IMR-90 (cell line): ENCODE measurements at regions not wholly inside any gene's neighbourhood (a gene's known extent, or its start where the extent isn't known, plus 50 kb on each side); places are given as distances from the start of the nearest gene placed in this dataset.

Experiments used
- ATAC-seq: fragments of 200-7000 bp; cut with Tn5 transposase; 2 replicates; pipeline ENCODE4 v1.9.1; 2020; ENCODE audit warnings: low read depth, mild to moderate bottlenecking, moderate library complexity
- BruUV-seq: library from RNA; stranded (reverse); fragments of 400-500 nt; replicated peaks from 2 replicates; lab custom pipeline; 2021; lab: Mats Ljungman, UMichigan
- CTCF ChIA-PET: fragments of 300-600 bp; formaldehyde crosslinking; extraction: SDS; loops from one replicate; lab custom pipeline; 2021; ENCODE audit warnings: antibody characterized with exemption; lab: Yijun Ruan, JAX
- POLR2A ChIA-PET: fragments of 300-600 bp; sonication (Branson Sonifier 250); formaldehyde crosslinking; loops from one replicate; lab custom pipeline; 2022; ENCODE audit warnings: antibody characterized with exemption; ENCODE audit not compliant: unreplicated experiment; lab: Charles Lee
- DNase-seq: peaks from one replicate; pipeline ENCODE4 v3.0.0; 2013
- H2AFZ ChIP-seq: replicated peaks from 2 replicates; pipeline ENCODE3; 2013; ENCODE audit warnings: low read length, mild to moderate bottlenecking; ENCODE audit not compliant: poor library complexity
- H2AK5ac ChIP-seq: 2 replicates; pipeline ENCODE4 v1.6.1; 2013; ENCODE audit warnings: low read depth, low read length, inconsistent platforms
- H2AK9ac ChIP-seq: replicated peaks from 2 replicates; pipeline ENCODE3; 2013; ENCODE audit warnings: mild to moderate bottlenecking, low read depth, low read length, moderate library complexity; ENCODE audit not compliant: poor library complexity
- H2BK120ac ChIP-seq: 2 replicates; pipeline ENCODE4 v1.6.1; 2013; ENCODE audit warnings: low read depth, low read length, inconsistent platforms
- H2BK15ac ChIP-seq: 3 replicates; pipeline ENCODE4 v1.6.1; 2013; ENCODE audit warnings: low read depth, low read length, inconsistent platforms
- H2BK20ac ChIP-seq: 2 replicates; pipeline ENCODE4 v1.6.1; 2013; ENCODE audit warnings: low read depth, mild to moderate bottlenecking, inconsistent platforms, low read length, moderate library complexity
- H2BK5ac ChIP-seq: 2 replicates; pipeline ENCODE4 v1.6.1; 2013; ENCODE audit warnings: mild to moderate bottlenecking, low read depth, low read length, inconsistent platforms; ENCODE audit not compliant: poor library complexity, severe bottlenecking
- H3K14ac ChIP-seq: replicated peaks from 2 replicates; pipeline ENCODE4 v1.6.1; 2013; ENCODE audit warnings: low read depth, low read length, inconsistent platforms
- H3K18ac ChIP-seq: 2 replicates; pipeline ENCODE4 v1.6.1; 2013; ENCODE audit warnings: low read depth, low read length, control low read depth
- H3K23ac ChIP-seq: 2 replicates; pipeline ENCODE4 v1.6.1; 2013; ENCODE audit warnings: low read depth, low read length, inconsistent platforms
- H3K27ac ChIP-seq: 2 replicates; pipeline ENCODE4 v1.5.1; 2013; ENCODE audit warnings: mild to moderate bottlenecking, control low read depth, low read length; ENCODE audit not compliant: insufficient read depth
- H3K27me3 ChIP-seq: 2 replicates; pipeline ENCODE4 v1.6.1; 2013; ENCODE audit warnings: low read length; ENCODE audit not compliant: control insufficient read depth, insufficient read depth
- H3K36me3 ChIP-seq: 2 replicates; pipeline ENCODE4 v1.6.1; 2013; ENCODE audit warnings: low read length, mixed read lengths; ENCODE audit not compliant: control insufficient read depth, insufficient read depth
- H3K4ac ChIP-seq: 2 replicates; pipeline ENCODE4 v1.6.1; 2013; ENCODE audit warnings: low read depth, low read length, inconsistent platforms
- H3K4me1 ChIP-seq: 2 replicates; pipeline ENCODE4 v1.6.1; 2013; ENCODE audit warnings: low read length, mixed read lengths; ENCODE audit not compliant: control insufficient read depth, insufficient read depth
- H3K4me2 ChIP-seq: 2 replicates; pipeline ENCODE4 v1.6.1; 2013; ENCODE audit warnings: low read depth, mild to moderate bottlenecking, control low read depth, low read length, moderate library complexity
- H3K4me3 ChIP-seq: 2 replicates; pipeline ENCODE4 v1.5.1; 2013; ENCODE audit warnings: low read depth, mild to moderate bottlenecking, control low read depth, low read length, moderate library complexity; ENCODE audit not compliant: insufficient read depth
- H3K56ac ChIP-seq: 2 replicates; pipeline ENCODE4 v1.6.1; 2013; ENCODE audit warnings: low read length, inconsistent platforms; ENCODE audit not compliant: insufficient read depth; ENCODE audit errors: extremely low read depth
- H3K79me1 ChIP-seq, 2 experiments: 2 replicates each; pipeline ENCODE4 v1.6.1; 2013; ENCODE audit warnings: low read length in 2 of 2, inconsistent platforms in 1 of 2, low read depth in 1 of 2
- H3K9ac ChIP-seq: 2 replicates; pipeline ENCODE4 v1.6.1; 2013; ENCODE audit warnings: low read depth, low read length, control low read depth
- H3K9me1 ChIP-seq: 2 replicates; pipeline ENCODE4 v1.6.1; 2013; ENCODE audit warnings: low read length, inconsistent platforms; ENCODE audit not compliant: insufficient read depth
- H3K9me3 ChIP-seq: 2 replicates; pipeline ENCODE4 v1.6.1; 2013; ENCODE audit warnings: low read length; ENCODE audit not compliant: control insufficient read depth, insufficient read depth
- H4K20me1 ChIP-seq: 2 replicates; pipeline ENCODE4 v1.6.1; 2013; ENCODE audit warnings: low read length, inconsistent platforms; ENCODE audit not compliant: insufficient read depth
- H4K5ac ChIP-seq: 2 replicates; pipeline ENCODE4 v1.6.1; 2013; ENCODE audit warnings: mild to moderate bottlenecking, low read depth, low read length, control low read depth
- H4K8ac ChIP-seq, 2 experiments: 2 replicates each; pipeline ENCODE4 v1.6.1; 2013; ENCODE audit warnings: low read depth in 2 of 2, low read length in 2 of 2, control low read depth in 1 of 2, inconsistent platforms in 1 of 2
- H4K91ac ChIP-seq: 2 replicates; pipeline ENCODE4 v1.6.1; 2013; ENCODE audit warnings: low read depth, low read length, inconsistent platforms; ENCODE audit not compliant: insufficient read depth
- BHLHE40 ChIP-seq: fragments of 150-350 bp; IDR thresholded peaks from 2 replicates; pipeline ENCODE4 v1.6.1; 2016; ENCODE audit warnings: mild to moderate bottlenecking, low read depth, low read length
- FOS ChIP-seq: fragments of 150-350 bp; IDR thresholded peaks from 2 replicates; pipeline ENCODE4 v1.6.1; 2016; ENCODE audit warnings: low read depth, low read length
- RFX5 ChIP-seq: IDR thresholded peaks from 2 replicates; pipeline ENCODE4 v1.8.0; 2012; ENCODE audit warnings: low read depth, mild to moderate bottlenecking, low read length, moderate library complexity
- WGBS, 2 experiments: methylation state at CpG; one replicate each; pipeline versions ENCODE4 v1.1.5 to v1.1.7; 2013; ENCODE audit warnings: missing lambda C conversion rate in 2 of 2; ENCODE audit not compliant: insufficient read length in 1 of 2; ENCODE audit errors: extremely low coverage in 2 of 2; 5-methylcytosine and 5-hydroxymethylcytosine counted together
- dilution Hi-C: fragments of 300-500 bp; cut with HindIII; formaldehyde crosslinking; loops from one replicate; pipeline ENCODE4 v1.14.3; 2018; ENCODE audit warnings: low sequenced_read_pairs; ENCODE audit not compliant: unreplicated experiment
- in situ Hi-C: fragments of 300-500 bp; cut with MboI; formaldehyde crosslinking; loops from 3 replicates; pipeline ENCODE4 v1.14.3; 2019; ENCODE audit warnings: low sequenced_read_pairs, inconsistent platforms, mixed read lengths
- intact Hi-C: fragments of 100-400 bp; cut with micrococcal nuclease; formaldehyde crosslinking; loops from 2 replicates; pipeline ENCODE4 v1.10.0; 2022

DNA sequence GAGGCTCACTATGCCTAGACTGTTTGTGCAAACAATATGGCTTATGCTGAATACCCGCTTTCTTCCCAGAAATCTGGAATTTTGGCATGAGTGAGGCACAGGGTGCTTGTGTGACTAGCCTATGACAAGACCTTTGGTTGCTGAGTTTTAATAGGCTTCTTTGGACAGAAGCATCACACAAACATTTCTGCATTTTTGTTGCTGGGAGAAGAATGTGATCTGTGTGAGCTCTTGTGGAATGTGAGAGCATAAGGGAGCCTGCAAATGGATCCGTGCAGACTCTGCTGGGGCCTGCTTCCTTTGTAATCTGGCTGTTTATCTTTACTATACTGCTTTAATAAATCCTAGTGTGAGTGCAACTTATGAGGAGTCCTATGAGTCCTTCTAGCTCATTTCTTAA is 83.0 kb upstream of the ZDHHC17 start:
- Histone ChIP-seq H2BK5ac (peak overlapping the region; percentile 84), H3K23ac (0 out of 2 replicates have a peak overlapping the region, but pooled peaks have one; percentile 39), H2AK5ac (peak overlapping the region; percentile 58), H3K9me1 (peaks cover 6% of the 10 kb centered on the region; the same call in 1 of the 2 replicates), H3K4me3 (no peak overlapping the region), H2BK120ac (peak overlapping the region; percentile 88), H3K4ac (peak overlapping the region; percentile 79), H3K9me3 (no peaks in the 10 kb centered on the region; the same call in 1 of the 2 replicates), H2BK15ac (peak overlapping the region; percentile 41; the same call in 1 of the 3 replicates), H3K4me1 (peaks cover 14% of the 10 kb centered on the region), H4K91ac (peak overlapping the region; percentile 90), H3K18ac (peak overlapping the region; percentile 97), H4K20me1 (no peaks in the 10 kb centered on the region), H4K5ac (peak overlapping the region; percentile 92), H3K4me2 (peak overlapping the region; percentile 21; the same call in 1 of the 2 replicates), H3K14ac (peak overlapping the region; percentile 47; the same call in 1 of the 2 replicates), H3K36me3 (no peaks in the 10 kb centered on the region), H3K79me1 (no peaks in the 10 kb centered on the region), H3K56ac (peak overlapping the region; percentile 52; the same call in 1 of the 2 replicates), H2BK20ac (peak overlapping the region; percentile 87), H4K8ac (peak overlapping the region in 1 of 2 experiments; percentile 73; a peak in 3 of 4 replicates), H2AK9ac (no peak overlapping the region), H2AFZ (peak overlapping the region; percentile 77), H3K27me3 (no peaks in the 10 kb centered on the region), H3K9ac (no peak overlapping the region), H3K27ac (peak overlapping the region; percentile 54)
- ChIA-PET POLR2A (no interaction called here), CTCF (no interaction called here)
- no peak for TF ChIP-seq RFX5
- TF ChIP-seq FOS: no peak
- TF ChIP-seq BHLHE40: peak; percentile 10; the same call in 1 of the 2 replicates
- in situ Hi-C loops (no loop called here), dilution Hi-C loops (no loop called here), intact Hi-C loops (loop anchor here (5.0 kb wide), 1 partner anchor 81 kb away; the partner anchor contains the start of gene ZDHHC17)
- peak; percentile 92 for ATAC-seq
- WGBS, 2 experiments: no CpG with 5 or more reads among the region's 2 CpGs
- no TSS peak for BruUV-seq
- peak; percentile 88 for DNase-seq
